ENCODE measurements at regions not wholly inside any gene's neighbourhood (a gene's known extent, or its start where the extent isn't known, plus 50 kb on each side); places are given as distances from the start of the nearest gene placed in this dataset.
A peak's percentile ranks its signal among the peaks of the same experiment; 100 is the strongest.

DNA sequence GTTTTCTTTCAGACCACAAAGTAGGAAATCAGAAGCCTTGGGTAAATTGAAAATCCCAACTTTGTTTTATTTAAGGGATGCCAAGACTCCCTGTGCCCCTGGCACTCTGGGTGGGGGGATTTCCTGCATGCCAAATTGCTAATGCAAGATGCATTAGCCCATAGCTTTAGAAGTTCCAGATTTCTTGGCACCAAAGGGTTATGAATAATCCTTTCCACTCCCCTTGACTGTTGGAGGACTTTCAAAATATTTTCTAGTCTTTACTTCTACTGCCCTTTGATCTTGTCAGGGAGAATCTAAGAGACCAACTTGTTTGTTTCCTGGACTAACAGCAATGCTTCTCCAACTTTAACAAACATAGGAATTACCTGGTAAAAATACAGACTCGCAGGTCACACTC lies 81.8 kb upstream of the TGIF1 start:
- peak; percentile 24 for DNase-seq (ENCODE audit: low read depth)
- TF ChIP-seq, protein P1, sequence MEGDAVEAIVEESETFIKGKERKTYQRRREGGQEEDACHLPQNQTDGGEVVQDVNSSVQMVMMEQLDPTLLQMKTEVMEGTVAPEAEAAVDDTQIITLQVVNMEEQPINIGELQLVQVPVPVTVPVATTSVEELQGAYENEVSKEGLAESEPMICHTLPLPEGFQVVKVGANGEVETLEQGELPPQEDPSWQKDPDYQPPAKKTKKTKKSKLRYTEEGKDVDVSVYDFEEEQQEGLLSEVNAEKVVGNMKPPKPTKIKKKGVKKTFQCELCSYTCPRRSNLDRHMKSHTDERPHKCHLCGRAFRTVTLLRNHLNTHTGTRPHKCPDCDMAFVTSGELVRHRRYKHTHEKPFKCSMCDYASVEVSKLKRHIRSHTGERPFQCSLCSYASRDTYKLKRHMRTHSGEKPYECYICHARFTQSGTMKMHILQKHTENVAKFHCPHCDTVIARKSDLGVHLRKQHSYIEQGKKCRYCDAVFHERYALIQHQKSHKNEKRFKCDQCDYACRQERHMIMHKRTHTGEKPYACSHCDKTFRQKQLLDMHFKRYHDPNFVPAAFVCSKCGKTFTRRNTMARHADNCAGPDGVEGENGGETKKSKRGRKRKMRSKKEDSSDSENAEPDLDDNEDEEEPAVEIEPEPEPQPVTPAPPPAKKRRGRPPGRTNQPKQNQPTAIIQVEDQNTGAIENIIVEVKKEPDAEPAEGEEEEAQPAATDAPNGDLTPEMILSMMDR (IDR thresholded peaks at IDR 0.05; ENCODE audit: control insufficient read depth, insufficient read depth, low read depth, low read length, missing control alignments), result no peak
- H3K4me3 ChIP-seq (ENCODE audit: control insufficient read depth, low read depth, low read length), result no peak overlapping the region

DNA sequence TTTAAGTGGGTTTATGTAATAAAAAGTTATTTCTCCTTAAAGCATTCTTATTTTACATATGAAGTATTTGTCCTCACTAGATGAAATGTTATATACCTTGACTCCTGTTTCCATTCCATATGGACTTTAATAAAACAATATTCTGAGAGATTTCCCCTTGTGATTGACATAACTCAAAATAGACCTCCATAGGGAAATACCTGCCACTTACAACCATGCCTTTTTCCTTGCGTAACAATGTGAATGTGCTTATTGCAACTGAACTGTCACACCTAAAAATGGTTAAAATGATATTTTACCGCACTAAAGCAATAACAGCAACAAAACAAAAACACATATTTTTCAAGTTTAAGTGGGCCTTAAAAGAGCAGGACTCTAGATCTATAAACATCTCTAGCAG lies 70.3 kb upstream of the TGIF1 start:
- no peak for DNase-seq (ENCODE audit: low read depth)

DNA sequence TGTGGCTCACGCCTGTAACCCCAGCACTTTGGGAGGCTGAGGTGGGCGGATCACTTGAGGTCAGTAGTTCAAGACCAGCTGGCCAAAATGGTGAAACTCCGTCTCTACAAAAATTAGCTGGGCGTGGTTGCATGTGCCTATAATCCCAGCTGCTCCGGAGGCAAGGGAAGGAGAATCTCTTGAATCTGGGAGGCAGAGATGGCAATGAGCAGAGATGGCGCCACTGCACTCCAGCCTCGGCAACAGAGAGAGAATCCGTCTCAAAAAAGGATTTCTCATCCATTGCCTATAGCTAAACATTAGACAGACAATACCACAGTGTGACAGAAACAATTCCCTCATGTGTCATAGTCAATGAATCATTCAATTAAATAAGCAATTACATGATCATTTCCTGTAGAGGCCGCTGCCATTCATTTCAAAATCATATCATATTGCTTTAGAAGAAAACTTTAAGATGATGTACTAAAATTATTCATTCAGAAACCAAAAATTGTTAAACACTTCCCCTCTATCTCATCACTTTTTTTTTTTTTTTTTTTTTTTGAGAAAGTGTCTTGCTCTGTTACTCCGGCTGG lies 69.5 kb upstream of the TGIF1 start:
- H3K4me3 ChIP-seq (ENCODE audit: control insufficient read depth, low read depth, low read length), result no peak overlapping the region
- no peak for DNase-seq (ENCODE audit: low read depth)
- TF ChIP-seq, protein P1 (IDR thresholded peaks at IDR 0.05; ENCODE audit: control insufficient read depth, insufficient read depth, low read depth, low read length, missing control alignments), result no peak

More for the DNA sequence above, 70.3 kb upstream of the TGIF1 start:
- TF ChIP-seq, protein P1 (IDR thresholded peaks at IDR 0.05; ENCODE audit: control insufficient read depth, insufficient read depth, low read depth, low read length, missing control alignments), result no peak
- no peak overlapping the region for H3K4me3 ChIP-seq (ENCODE audit: control insufficient read depth, low read depth, low read length)

DNA sequence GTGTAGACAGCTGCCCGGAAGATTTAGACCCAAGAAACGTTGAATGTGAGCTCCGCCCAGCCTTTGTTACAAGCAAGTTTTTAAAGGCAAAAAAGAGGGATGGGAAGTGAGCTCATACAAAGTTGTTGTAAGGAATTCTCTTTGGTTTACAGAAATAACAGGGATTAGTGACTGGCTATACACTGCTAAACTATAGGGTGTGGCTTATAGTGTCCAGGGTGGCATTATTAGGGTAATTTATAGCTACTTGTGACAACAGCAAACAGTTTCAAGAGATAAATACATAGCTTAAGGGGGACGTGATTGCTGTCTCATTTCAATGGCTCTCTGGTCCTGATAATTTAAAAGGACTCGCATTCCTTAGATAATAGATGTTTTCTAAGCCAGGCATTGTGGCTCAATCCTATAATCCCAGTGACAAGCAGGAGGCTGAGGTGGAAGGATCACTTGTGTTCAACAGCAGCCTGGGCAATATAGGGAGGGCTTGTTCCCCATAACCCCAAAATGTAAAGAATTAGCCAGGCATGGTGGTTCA lies 66.5 kb upstream of the TGIF1 start:
- TF ChIP-seq, protein P1 (IDR thresholded peaks at IDR 0.05; ENCODE audit: control insufficient read depth, insufficient read depth, low read depth, low read length, missing control alignments), result no peak
- no peak overlapping the region for H3K4me3 ChIP-seq (ENCODE audit: control insufficient read depth, low read depth, low read length)
- DNase-seq (ENCODE audit: low read depth), result no peak

DNA sequence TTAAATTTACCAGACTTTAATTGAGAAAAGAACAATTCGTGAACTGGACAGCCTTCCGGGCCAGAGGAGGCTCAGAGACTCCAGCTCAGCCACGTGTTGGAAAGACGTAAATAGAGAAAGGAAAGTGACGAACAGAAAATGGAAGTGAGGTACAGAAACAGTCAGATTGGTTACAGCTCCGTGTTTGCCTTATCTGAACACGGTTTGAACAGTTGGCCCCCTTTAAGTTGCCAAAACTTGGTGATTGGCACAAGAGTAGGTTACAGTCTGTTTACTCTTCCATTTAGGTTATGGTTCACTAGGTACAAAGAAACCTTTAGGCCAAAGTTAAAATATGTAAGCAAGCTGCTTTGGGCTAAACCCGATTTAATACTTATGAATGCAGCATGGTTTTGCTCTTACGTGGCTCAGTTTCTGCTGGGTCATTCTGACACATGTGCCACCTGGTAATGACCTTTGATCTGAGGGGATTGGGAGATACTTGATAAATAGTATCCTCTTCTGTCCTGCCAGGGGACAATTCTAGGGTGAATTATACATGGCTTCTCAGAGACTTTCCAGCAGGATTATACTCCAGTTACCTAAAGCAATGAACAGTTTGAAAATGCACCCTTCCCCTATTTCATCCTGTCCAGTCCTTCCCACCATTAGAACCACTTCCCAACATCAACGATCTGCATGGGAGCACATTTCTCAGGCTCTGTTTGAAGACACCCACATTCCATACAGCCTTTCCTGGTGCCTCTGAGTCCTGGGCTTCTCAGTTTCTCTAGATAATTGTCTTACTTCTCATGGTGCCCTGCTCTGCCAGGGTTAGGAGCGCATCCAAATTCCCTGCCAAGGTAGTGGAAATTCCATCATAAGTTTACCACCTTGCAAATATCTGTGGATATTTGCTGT lies 65.1 kb upstream of the TGIF1 start:
- H3K4me3 ChIP-seq (ENCODE audit: control insufficient read depth, low read depth, low read length), result no peak overlapping the region
- TF ChIP-seq, protein P1 (IDR thresholded peaks at IDR 0.05; ENCODE audit: control insufficient read depth, insufficient read depth, low read depth, low read length, missing control alignments), result no peak
- DNase-seq (ENCODE audit: low read depth), result no peak

DNA sequence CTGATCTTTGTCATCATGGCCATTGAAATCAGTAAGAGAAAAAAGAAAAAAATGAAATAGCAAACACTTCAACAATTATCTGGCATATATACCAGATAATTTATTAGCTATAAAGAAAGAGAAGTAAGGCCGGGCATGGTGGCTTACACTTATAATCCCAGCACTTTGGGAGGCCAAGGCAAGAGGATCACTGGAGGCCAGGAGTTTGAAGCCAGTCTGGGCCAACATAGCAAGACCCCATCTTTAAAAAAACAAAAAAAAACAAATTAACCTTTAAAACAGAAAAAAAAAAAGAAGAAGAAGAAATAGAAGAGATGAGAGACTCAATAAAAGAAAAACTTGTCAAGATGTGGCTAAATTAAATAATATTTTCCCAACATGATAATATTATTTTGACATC lies 61.6 kb upstream of the TGIF1 start:
- H3K4me3 ChIP-seq (ENCODE audit: control insufficient read depth, low read depth, low read length), result no peak overlapping the region
- TF ChIP-seq, protein P1 (IDR thresholded peaks at IDR 0.05; ENCODE audit: control insufficient read depth, insufficient read depth, low read depth, low read length, missing control alignments), result no peak
- no peak for DNase-seq (ENCODE audit: low read depth)
